Endothelial cell of hepatic sinusoid (primary cell): ENCODE measurements at regions not wholly inside any gene's neighbourhood (a gene's known extent, or its start where the extent isn't known, plus 50 kb on each side); places are given as distances from the start of the nearest gene placed in this dataset.

Experiments used
- in situ Hi-C: cut with HindIII; loops from 2 replicates; pipeline ENCODE4 v1.10.0; 2017; ENCODE audit warnings: low sequenced_read_pairs

GRCh38 chr6:130755368-130756034 lies 71.7 kb upstream of the SMLR1 start:
- in situ Hi-C loops = loop anchor here (5.0 kb wide), 1 partner anchor 53 kb away; no protein-coding TSS in a partner anchor

DNA sequence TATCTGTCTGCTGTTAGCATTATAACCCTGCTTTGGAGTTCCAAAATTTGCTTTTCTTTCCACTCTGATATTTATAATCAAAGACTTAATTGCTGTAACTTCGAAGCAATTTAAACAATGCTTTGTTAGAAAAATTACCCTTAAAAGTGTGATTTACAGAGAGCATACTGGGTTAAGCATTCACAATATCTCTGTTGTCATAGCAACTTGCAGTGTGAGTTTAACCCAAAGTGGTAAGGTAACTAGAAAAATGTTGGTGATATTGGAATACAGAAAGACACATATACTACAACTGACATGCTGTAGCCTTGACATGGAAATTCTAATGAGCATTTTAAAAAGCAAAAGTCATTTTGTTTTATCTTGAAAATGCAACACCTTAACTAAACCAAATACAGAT lies 70.4 kb upstream of the SMLR1 start:
- in situ Hi-C loops = loop anchor here (5.0 kb wide), 1 partner anchor 55 kb away; no protein-coding TSS in a partner anchor

DNA sequence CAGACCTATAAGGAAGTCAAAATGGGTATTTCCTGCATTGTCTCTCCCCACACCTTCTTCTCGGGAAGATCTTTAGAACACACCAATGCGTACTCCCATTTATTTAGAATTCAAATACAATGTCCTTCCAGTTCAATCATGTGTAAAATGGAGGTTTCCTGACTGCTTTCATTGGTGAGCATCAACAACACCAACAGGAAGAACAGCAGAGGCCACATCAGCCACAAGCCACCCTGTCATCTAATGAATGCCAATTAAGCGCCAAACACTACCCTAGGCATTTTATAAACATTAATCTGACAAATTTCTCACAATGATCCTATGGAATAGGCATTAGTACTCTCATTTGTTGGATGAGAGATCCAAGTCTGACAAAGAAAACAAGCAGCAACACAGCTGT lies 68.4 kb upstream of the SMLR1 start:
- in situ Hi-C loops = loop anchor here (5.0 kb wide), 1 partner anchor 57 kb away; no protein-coding TSS in a partner anchor

DNA sequence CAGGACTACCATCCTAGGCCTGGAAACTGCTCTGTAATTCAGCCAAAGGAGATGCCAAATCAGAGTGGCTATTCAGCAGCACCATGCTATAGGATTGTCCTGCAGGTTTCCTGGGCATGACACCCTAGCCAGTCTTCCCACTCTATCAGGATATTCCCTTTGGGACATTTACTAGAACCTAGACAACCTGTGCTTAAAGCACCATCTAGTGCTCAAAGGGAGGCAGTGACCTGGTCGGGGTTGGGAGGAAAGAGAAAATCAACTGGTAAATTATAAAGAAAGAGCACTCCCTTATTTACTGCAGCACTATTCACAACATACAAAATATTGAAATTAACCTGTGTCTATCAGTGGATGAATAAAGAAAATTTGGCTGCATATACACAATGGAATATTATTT lies 67.2 kb upstream of the SMLR1 start:
- in situ Hi-C loops = no loop called here

DNA sequence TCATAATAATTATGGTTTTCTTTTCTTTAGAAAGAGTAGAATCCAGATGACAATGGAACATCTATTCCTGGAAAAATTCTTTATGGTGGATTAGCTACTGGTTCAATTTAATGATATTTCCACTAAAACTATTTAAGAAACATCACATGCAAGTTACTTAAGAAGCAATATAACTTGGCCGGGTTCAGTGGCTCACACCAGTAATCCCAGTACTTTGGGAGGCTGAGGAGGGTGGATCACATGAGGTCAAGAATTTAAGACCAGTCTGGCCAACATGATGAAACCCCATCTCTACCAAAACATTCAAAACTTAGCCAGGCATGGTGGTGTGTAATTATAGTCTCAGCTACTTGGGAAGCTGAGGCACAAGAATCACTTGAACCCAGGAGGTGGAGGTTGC lies 65.9 kb upstream of the SMLR1 start:
- in situ Hi-C loops = no loop called here

- in situ Hi-C loops = no loop called here
Observed at GRCh38 chr6:130765181-130765727, 62.0 kb upstream of the SMLR1 start.

GRCh38 chr6:130766239-130767144 lies 60.7 kb upstream of the SMLR1 start:
- in situ Hi-C loops = no loop called here

GRCh38 chr6:130769861-130770260 lies 57.3 kb upstream of the SMLR1 start:
- in situ Hi-C loops = no loop called here

- in situ Hi-C loops = no loop called here
Observed at GRCh38 chr6:130771741-130772140, 55.5 kb upstream of the SMLR1 start.

DNA sequence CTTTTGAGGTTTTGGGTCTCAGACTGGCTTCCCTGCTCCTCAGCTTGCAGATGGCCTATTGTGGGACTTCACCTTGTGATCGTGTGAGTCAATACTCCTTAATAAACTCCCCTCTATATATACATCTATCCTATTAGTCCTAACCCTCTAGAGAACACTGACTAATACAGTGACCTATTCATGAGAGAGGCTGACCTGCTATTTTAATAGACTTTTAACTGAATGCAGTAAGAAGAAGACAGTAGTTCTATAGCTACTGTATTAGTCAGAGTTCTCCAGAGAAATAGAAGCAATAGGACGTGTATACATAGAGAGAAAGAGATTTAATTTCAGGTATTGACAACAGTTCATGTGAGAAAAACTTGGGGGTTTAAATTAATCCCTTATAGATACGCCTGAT lies 53.3 kb upstream of the SMLR1 start:
- in situ Hi-C loops = no loop called here

GRCh38 chr6:130775411-130776012 lies 51.7 kb upstream of the SMLR1 start:
- in situ Hi-C loops = no loop called here

- in situ Hi-C loops = no loop called here
Observed at GRCh38 chr6:130776287-130776925, 50.8 kb upstream of the SMLR1 start.
